Omental fat pad (tissue), 3 donors: ENCODE measurements at regions not wholly inside any gene's neighbourhood (a gene's known extent, or its start where the extent isn't known, plus 50 kb on each side); places are given as distances from the start of the nearest gene placed in this dataset.

ENCODE experiments used
- ATAC-seq: fragments of 150-250 bp; one replicate; pipeline ENCODE4 v1.9.1; 2016; ENCODE audit warnings: mild to moderate bottlenecking, moderate library complexity; ENCODE audit not compliant: low FRiP score
- DNase-seq: peaks from one replicate; pipeline ENCODE4 v3.0.0-alpha.2; 2019; ENCODE audit warnings: low spot score
- CTCF ChIP-seq, 3 donors: fragments of 450-650 bp; IDR thresholded peaks; one replicate each; pipeline ENCODE4 v1.5.1; 2016 to 2017; ENCODE audit warnings: antibody characterized with exemption in 3 of 3, mild to moderate bottlenecking in 3 of 3, moderate library complexity in 2 of 3

GRCh38 chr18:60755134-60755533 is 382.6 kb upstream of the MC4R start:
- no peak for TF ChIP-seq CTCF (IDR thresholded peaks at IDR 0.05)
- DNase-seq (no peak), ATAC-seq (no peak)

- DNase-seq = no peak
Observed at GRCh38 chr18:60775978-60776377, 403.4 kb upstream of the MC4R start.

GRCh38 chr18:60784161-60784560 is 411.6 kb upstream of the MC4R start:
- no peak for DNase-seq
- no peak for ATAC-seq
- no peak for TF ChIP-seq CTCF (IDR thresholded peaks at IDR 0.05)

More at GRCh38 chr18:60775978-60776377, 403.4 kb upstream of the MC4R start:
- ATAC-seq = no peak
- TF ChIP-seq CTCF (IDR thresholded peaks at IDR 0.05) = no peak

- ATAC-seq (no peak), DNase-seq (no peak)
- no peak for TF ChIP-seq CTCF (IDR thresholded peaks at IDR 0.05)
Observed at GRCh38 chr18:60794802-60795201, 422.2 kb upstream of the MC4R start.

- ATAC-seq = no peak
- TF ChIP-seq CTCF (IDR thresholded peaks at IDR 0.05) = no peak
- DNase-seq = no peak
Observed at GRCh38 chr18:60804415-60804814, 431.8 kb upstream of the MC4R start.

GRCh38 chr18:60809937-60810336 is 437.4 kb upstream of the MC4R start:
- DNase-seq (no peak), ATAC-seq (no peak)
- no peak for TF ChIP-seq CTCF (IDR thresholded peaks at IDR 0.05)

- no peak for DNase-seq
- TF ChIP-seq CTCF (IDR thresholded peaks at IDR 0.05) = no peak
- ATAC-seq = no peak
Observed at GRCh38 chr18:60812921-60813320, 440.3 kb upstream of the MC4R start.
